Activated CD8-positive, alpha-beta T cell treated with anti-CD3 and anti-CD28 coated beads for 36 hours (primary cell): ENCODE measurements at regions not wholly inside any gene's neighbourhood (a gene's known extent, or its start where the extent isn't known, plus 50 kb on each side); places are given as distances from the start of the nearest gene placed in this dataset.

Experiments
- ATAC-seq: fragments of 200-7000 bp; cut with Tn5 transposase; one replicate; pipeline ENCODE4 v1.10.0; 2021; ENCODE audit warnings: mild to moderate bottlenecking, moderate library complexity
- CTCF ChIA-PET: fragments of 350-600 bp; sonication (Branson Sonifier 250); formaldehyde crosslinking; loops from one replicate; lab custom pipeline; 2021; ENCODE audit warnings: antibody characterized with exemption; lab: Charles Lee
- POLR2A ChIA-PET: fragments of 350-600 bp; sonication (Branson Sonifier 250); formaldehyde crosslinking; loops from one replicate; lab custom pipeline; 2021; ENCODE audit warnings: antibody characterized with exemption; lab: Charles Lee
- DNase-seq: peaks from one replicate; pipeline ENCODE4 v3.0.0-alpha.2; 2020
- H3K27ac Mint-ChIP-seq: one replicate; pipeline ENCODE4 v1.8.0; 2021; ENCODE audit warnings: mild to moderate bottlenecking, mixed read lengths
- H3K27me3 Mint-ChIP-seq: one replicate; pipeline ENCODE4 v1.8.0; 2021; ENCODE audit warnings: mixed read lengths
- H3K36me3 Mint-ChIP-seq: one replicate; pipeline ENCODE4 v1.8.0; 2021; ENCODE audit warnings: low read depth, mixed read lengths
- H3K4me1 Mint-ChIP-seq: one replicate; pipeline ENCODE4 v1.8.0; 2021; ENCODE audit warnings: low read depth, mixed read lengths
- H3K4me3 Mint-ChIP-seq: one replicate; pipeline ENCODE4 v1.8.0; 2021; ENCODE audit warnings: mild to moderate bottlenecking, moderate library complexity, mixed read lengths
- H3K9me3 Mint-ChIP-seq: one replicate; pipeline ENCODE4 v1.8.0; 2021; ENCODE audit warnings: mixed read lengths
- intact Hi-C: fragments of 100-400 bp; cut with micrococcal nuclease; formaldehyde crosslinking; loops from one replicate; pipeline ENCODE4 v1.10.0; 2022
- TF ChIP-seq, protein P1 (sequence below): fragments of 200-600 bp; IDR thresholded peaks from one replicate; pipeline ENCODE4 v1.8.0; 2022; ENCODE audit warnings: antibody characterized with exemption, mild to moderate bottlenecking

DNA sequence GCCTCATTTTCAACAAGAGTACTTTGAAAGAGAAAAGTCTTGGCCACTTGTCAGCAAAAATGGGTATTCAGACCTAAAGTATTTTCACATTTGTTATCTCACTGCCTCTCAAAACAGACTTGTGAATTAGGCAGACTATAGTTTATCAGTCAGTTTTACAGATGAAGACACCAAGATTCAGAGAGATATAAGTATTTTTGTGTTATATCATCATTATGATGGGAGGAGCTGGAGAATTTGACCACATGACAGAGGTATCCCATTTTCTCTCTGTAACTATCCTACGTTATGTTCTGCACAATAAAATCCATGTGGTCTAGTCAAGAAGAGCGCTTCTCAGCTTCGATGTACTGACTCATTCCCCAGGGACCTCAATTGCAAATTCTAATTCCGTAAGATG, 213.7 kb downstream of the MYCN start:
- H3K27me3 Mint-ChIP-seq: peaks cover 1% of the 10 kb centered on the region
- no peaks in the 10 kb centered on the region for H3K4me1 Mint-ChIP-seq
- ChIA-PET CTCF (no interaction called here), POLR2A (no interaction called here)
- intact Hi-C loops: no loop called here
- H3K36me3 Mint-ChIP-seq: no peaks in the 10 kb centered on the region
- H3K9me3 Mint-ChIP-seq: no peaks in the 10 kb centered on the region
- H3K4me3 Mint-ChIP-seq: no peak overlapping the region
- no peak for ATAC-seq
- H3K27ac Mint-ChIP-seq: no peak overlapping the region
- TF ChIP-seq, protein P1, sequence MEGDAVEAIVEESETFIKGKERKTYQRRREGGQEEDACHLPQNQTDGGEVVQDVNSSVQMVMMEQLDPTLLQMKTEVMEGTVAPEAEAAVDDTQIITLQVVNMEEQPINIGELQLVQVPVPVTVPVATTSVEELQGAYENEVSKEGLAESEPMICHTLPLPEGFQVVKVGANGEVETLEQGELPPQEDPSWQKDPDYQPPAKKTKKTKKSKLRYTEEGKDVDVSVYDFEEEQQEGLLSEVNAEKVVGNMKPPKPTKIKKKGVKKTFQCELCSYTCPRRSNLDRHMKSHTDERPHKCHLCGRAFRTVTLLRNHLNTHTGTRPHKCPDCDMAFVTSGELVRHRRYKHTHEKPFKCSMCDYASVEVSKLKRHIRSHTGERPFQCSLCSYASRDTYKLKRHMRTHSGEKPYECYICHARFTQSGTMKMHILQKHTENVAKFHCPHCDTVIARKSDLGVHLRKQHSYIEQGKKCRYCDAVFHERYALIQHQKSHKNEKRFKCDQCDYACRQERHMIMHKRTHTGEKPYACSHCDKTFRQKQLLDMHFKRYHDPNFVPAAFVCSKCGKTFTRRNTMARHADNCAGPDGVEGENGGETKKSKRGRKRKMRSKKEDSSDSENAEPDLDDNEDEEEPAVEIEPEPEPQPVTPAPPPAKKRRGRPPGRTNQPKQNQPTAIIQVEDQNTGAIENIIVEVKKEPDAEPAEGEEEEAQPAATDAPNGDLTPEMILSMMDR: no peak
- no peak for DNase-seq

DNA sequence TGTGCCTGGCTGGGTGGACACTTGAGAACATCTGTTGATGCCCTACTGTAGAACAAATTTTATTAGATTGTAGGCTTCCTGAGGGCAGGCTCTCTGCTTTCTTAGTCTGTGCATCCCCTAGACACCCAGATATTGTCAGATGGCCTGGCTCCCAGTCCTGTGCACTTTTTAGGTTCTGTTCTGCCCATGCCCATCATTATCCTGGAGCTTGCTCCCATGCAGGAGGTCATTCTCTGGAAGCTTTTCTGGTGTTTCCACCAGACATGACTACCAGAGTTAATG, 213.3 kb downstream of the MYCN start:
- POLR2A ChIA-PET: no interaction called here
- ATAC-seq (no peak), DNase-seq (no peak)
- TF ChIP-seq, protein P1: no peak
- H3K4me1 Mint-ChIP-seq: no peaks in the 10 kb centered on the region
- H3K9me3 Mint-ChIP-seq: no peaks in the 10 kb centered on the region
- H3K4me3 Mint-ChIP-seq: no peak overlapping the region
- CTCF ChIA-PET: no interaction called here
- H3K27ac Mint-ChIP-seq: no peak overlapping the region
- no peaks in the 10 kb centered on the region for H3K36me3 Mint-ChIP-seq
- H3K27me3 Mint-ChIP-seq: peaks cover 1% of the 10 kb centered on the region
- intact Hi-C loops: no loop called here

DNA sequence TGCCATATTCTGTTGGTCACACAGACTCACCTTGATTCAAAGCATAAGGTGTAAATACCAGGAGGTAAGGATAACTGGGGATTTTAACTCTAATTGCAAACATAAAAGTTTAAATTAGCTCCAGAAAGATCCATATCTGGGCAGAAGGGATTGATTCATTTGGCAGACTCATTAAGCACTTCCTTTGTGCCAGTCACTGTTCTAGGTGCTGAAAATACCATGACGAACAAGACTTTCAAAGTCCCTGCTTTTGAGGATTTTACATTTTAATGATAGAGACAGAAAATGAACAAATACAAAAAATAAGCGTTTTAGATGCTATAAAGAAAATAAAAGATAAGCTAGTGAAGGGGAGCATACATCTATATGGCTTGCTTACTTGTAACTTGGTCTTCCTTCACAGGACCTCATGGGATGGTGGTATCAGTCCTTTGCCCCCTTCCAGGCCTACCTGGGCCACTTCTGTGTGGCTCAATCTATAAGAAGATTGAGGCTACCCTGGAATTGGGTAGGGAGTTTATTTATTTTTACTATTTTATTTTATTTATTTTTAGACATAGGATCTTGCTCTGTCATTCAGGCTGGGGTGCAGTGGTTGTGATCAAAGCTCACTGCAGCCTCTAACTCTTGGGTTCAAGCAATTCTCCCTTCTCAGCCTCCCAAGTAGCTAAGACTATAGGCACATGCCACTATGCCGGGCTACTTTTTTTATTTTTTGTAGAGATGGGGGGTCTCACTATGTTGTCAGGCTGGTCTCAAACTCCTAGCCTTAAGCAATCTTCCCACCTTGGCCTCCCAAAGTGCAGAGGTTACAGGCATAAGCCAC, 212.8 kb downstream of the MYCN start:
- Mint-ChIP-seq H3K4me3 (no peak overlapping the region), H3K4me1 (no peaks in the 10 kb centered on the region), H3K36me3 (no peaks in the 10 kb centered on the region), H3K9me3 (no peaks in the 10 kb centered on the region), H3K27me3 (peaks cover 1% of the 10 kb centered on the region), H3K27ac (no peak overlapping the region)
- intact Hi-C loops: no loop called here
- DNase-seq: no peak
- ATAC-seq: no peak
- TF ChIP-seq, protein P1: no peak
- ChIA-PET POLR2A (no interaction called here), CTCF (no interaction called here)

DNA sequence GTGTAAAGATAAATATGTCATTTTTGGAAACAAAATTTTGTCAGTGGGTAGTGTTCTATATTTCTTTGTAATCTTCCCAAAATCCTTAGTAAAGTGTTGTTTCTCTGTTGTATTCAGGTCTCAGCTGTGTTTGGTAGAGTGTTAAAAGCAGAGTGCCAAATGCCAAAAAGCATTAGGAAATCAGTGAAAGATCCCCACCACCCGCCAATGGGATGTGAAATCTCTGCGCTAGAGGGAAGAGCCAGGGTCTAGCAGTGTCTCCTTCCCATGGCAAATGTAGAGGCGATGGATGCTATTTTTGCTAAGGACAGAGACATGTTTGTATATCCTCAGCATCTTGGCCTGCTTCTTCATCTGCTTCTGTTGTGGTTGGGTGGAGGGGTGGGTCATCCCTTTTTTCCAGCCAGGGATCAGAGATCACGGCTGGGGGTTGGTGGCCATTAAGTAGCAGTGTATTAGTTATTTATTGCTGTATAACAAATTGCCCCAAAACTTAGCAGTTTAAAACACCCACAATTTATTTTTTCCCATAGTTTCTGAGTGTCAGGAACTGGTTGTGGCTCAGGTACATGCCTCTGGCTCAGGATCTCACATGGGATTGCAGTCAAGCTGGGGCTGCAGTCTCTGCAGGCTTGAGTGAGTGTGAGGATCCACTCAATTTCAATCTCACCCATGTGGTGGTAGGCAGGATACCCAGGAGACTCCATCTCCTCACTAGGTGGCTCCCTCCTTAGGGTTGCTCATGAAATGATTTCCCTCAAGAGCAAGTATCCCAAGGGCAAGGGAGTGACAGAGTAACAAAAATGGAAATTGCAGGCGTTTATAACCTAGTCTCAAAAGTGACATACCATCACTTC, 211.9 kb downstream of the MYCN start:
- Mint-ChIP-seq H3K27ac (no peak overlapping the region), H3K27me3 (peaks cover 1% of the 10 kb centered on the region), H3K4me1 (no peaks in the 10 kb centered on the region), H3K4me3 (no peak overlapping the region), H3K36me3 (no peaks in the 10 kb centered on the region), H3K9me3 (no peaks in the 10 kb centered on the region)
- intact Hi-C loops: no loop called here
- DNase-seq: no peak
- ChIA-PET CTCF (interaction anchor here (0.7 kb wide), 1 partner anchor 461 kb away, joined by 3 read pairs; no protein-coding TSS in a partner anchor), POLR2A (no interaction called here)
- ATAC-seq: no peak
- TF ChIP-seq, protein P1: no peak

DNA sequence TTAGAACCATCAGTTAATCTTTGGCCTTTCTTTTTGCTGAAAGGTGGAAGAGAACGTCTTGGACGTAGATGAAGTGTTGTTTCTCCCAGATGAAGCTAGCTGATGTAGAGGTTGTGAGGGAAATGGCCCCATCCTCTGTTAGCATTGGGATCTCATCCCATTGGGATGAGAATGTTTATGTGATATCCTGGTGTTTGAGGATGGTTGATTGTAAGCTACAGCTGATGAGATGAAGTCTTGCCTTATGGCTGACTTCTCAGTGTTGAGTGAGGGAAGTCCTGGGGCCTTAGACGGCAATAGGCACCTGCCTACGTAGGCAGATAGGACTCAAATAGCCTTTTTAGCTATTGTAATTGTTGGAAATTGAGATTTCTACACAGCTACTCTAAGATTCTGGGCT, 211.3 kb downstream of the MYCN start:
- intact Hi-C loops: no loop called here
- H3K4me1 Mint-ChIP-seq: no peaks in the 10 kb centered on the region
- H3K27ac Mint-ChIP-seq: no peak overlapping the region
- no peaks in the 10 kb centered on the region for H3K36me3 Mint-ChIP-seq
- no peaks in the 10 kb centered on the region for H3K9me3 Mint-ChIP-seq
- DNase-seq (no peak), ATAC-seq (no peak)
- POLR2A ChIA-PET: no interaction called here
- peaks cover 1% of the 10 kb centered on the region for H3K27me3 Mint-ChIP-seq
- TF ChIP-seq, protein P1: no peak
- H3K4me3 Mint-ChIP-seq: no peak overlapping the region
- CTCF ChIA-PET: interaction anchor here (1.0 kb wide), 1 partner anchor 9 kb away, joined by 3 read pairs; no protein-coding TSS in a partner anchor
